ENCODE measurements at regions not wholly inside any gene's neighbourhood (a gene's known extent, or its start where the extent isn't known, plus 50 kb on each side); places are given as distances from the start of the nearest gene placed in this dataset.

DNA sequence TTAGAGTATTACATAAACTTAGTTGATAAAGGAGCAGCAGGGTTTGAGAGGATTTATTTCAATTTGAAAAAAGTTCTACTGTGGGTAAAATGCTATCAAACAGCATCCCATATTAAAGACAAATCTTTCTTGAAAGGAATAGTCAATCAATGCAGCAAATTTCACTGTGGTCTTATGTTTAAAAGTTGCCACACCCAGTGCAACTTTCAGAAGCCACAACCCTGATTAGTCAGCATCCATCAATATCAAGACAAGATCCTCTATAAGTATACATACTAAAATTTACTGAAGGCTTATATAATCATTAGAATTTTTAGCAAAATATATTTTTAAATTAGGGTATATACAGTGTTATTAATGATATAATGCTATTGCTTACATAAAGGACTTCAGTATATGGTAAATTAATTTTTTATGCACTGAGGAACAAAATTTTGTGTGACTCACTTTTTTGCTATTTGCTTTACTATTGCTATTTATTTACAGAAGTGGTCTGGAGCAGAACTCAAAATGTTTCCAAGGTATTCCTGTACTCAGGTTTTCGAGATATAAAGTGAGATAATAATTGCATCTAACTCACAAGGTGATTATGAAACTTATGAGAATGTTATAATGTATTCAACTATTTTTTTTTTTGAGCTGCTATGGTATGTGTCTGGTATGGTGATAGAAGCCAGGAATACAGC lies 1127.6 kb downstream of the ADGRL3 start:
- no peak overlapping the region for H3K27ac ChIP-seq (ENCODE audit: low read depth)
- H3K4me3 ChIP-seq (ENCODE audit: low read depth, low read length), result no peak overlapping the region
- no peak for DNase-seq (ENCODE audit: extremely low spot score)
- no peaks in the 10 kb centered on the region for H3K36me3 ChIP-seq (ENCODE audit: insufficient read depth)
- H3K4me1 ChIP-seq (ENCODE audit: insufficient read depth), result no peaks in the 10 kb centered on the region
- WGBS, result 65% methylated on average over 1 of the region's 1 CpG

- 87% methylated on average over 1 of the region's 1 CpG for WGBS
- DNase-seq (ENCODE audit: extremely low spot score), result no peak
- H3K36me3 ChIP-seq (ENCODE audit: insufficient read depth), result no peaks in the 10 kb centered on the region
- H3K4me3 ChIP-seq (ENCODE audit: low read depth, low read length), result no peak overlapping the region
- H3K27ac ChIP-seq (ENCODE audit: low read depth), result no peak overlapping the region
- no peaks in the 10 kb centered on the region for H3K4me1 ChIP-seq (ENCODE audit: insufficient read depth)
These were observed 1124.1 kb downstream of the ADGRL3 start for GRCh38 chr4:62324215-62324614.

DNA sequence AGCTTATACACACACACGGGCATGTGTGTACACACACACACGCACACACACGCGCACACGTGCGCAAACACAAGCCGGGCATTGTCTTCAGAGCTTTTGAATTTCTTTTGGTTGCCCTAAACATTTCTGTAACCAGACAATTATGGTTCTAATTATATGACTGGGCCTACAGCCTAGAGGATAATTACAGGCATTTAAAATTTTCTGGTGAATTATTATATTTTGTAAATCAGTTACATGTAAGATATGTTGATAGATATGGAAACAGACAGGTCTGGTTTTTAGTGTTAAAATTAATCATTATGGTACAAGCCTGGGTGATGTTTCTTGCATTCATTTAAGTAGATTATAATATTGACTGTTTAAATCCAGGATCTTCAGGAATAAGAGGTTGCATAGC lies 1120.5 kb downstream of the ADGRL3 start:
- Histone ChIP-seq H3K27ac (ENCODE audit: low read depth) (no peak overlapping the region), H3K4me1 (ENCODE audit: insufficient read depth) (no peaks in the 10 kb centered on the region), H3K4me3 (ENCODE audit: low read depth, low read length) (no peak overlapping the region), H3K36me3 (ENCODE audit: insufficient read depth) (no peaks in the 10 kb centered on the region)
- 92% methylated on average over 7 of the region's 7 CpGs for WGBS
- no peak for DNase-seq (ENCODE audit: extremely low spot score)

DNA sequence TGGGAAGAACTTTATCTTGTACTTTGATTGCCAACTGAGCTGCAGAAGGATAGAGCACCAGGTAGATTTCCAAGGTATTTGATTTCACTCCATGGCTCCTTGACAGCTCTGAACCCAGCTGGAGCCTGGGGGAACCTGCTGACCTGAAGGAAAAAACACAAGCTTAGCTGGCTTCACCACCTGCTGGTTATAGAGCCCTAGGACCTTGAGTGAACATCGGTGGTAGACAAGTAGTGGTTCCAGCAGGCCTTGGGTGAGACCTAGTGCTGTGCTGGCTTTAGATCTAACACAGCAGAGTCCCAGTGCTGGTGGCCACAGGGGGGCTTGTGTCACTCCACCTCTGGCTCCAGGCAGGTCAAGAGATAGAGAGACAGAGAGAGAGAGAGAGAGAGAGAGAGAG lies 1102.6 kb downstream of the ADGRL3 start:
- Histone ChIP-seq H3K4me1 (ENCODE audit: insufficient read depth) (no peaks in the 10 kb centered on the region), H3K27ac (ENCODE audit: low read depth) (no peak overlapping the region), H3K4me3 (ENCODE audit: low read depth, low read length) (no peak overlapping the region), H3K36me3 (ENCODE audit: insufficient read depth) (no peaks in the 10 kb centered on the region)
- DNase-seq (ENCODE audit: extremely low spot score), result no peak
- WGBS, result 98% methylated on average over 1 of the region's 1 CpG

- H3K36me3 ChIP-seq (ENCODE audit: insufficient read depth), result no peaks in the 10 kb centered on the region
- H3K4me1 ChIP-seq (ENCODE audit: insufficient read depth), result no peaks in the 10 kb centered on the region
- H3K27ac ChIP-seq (ENCODE audit: low read depth), result no peak overlapping the region
- 70% methylated on average over 3 of the region's 3 CpGs for WGBS
- no peak for DNase-seq (ENCODE audit: extremely low spot score)
- no peak overlapping the region for H3K4me3 ChIP-seq (ENCODE audit: low read depth, low read length)
These were observed 1101.4 kb downstream of the ADGRL3 start for GRCh38 chr4:62301500-62301899.

- Histone ChIP-seq H3K4me3 (ENCODE audit: low read depth, low read length) (no peak overlapping the region), H3K4me1 (ENCODE audit: insufficient read depth) (no peaks in the 10 kb centered on the region), H3K27ac (ENCODE audit: low read depth) (no peak overlapping the region), H3K36me3 (ENCODE audit: insufficient read depth) (no peaks in the 10 kb centered on the region)
- 94% methylated on average over 2 of the region's 2 CpGs for WGBS
- no peak for DNase-seq (ENCODE audit: extremely low spot score)
These were observed 1093.4 kb downstream of the ADGRL3 start for GRCh38 chr4:62293551-62293950.

DNA sequence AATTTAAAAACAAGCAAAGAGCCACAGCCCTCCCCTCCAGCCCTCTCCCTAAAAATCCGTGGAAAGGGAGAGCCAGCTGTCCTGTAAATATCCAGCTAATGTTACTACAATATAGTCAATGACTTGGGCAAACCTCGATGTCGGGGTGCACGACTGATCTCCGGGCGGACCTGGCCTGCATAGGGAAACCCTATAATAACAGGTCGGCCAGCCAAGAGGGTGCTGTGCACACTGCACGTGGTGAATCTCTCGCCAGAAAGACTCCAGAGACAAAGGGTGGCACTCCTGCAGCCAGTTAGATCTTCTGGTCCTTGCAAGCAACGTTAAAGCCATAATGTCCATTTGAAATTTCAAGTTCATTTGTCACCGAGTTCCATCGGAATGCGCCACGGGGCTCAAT lies 1092.8 kb downstream of the ADGRL3 start:
- H3K27ac ChIP-seq (ENCODE audit: low read depth), result no peak overlapping the region
- no peaks in the 10 kb centered on the region for H3K4me1 ChIP-seq (ENCODE audit: insufficient read depth)
- H3K4me3 ChIP-seq (ENCODE audit: low read depth, low read length), result no peak overlapping the region
- WGBS, result 91% methylated on average over 14 of the region's 14 CpGs
- no peak for DNase-seq (ENCODE audit: extremely low spot score)
- H3K36me3 ChIP-seq (ENCODE audit: insufficient read depth), result no peaks in the 10 kb centered on the region

DNA sequence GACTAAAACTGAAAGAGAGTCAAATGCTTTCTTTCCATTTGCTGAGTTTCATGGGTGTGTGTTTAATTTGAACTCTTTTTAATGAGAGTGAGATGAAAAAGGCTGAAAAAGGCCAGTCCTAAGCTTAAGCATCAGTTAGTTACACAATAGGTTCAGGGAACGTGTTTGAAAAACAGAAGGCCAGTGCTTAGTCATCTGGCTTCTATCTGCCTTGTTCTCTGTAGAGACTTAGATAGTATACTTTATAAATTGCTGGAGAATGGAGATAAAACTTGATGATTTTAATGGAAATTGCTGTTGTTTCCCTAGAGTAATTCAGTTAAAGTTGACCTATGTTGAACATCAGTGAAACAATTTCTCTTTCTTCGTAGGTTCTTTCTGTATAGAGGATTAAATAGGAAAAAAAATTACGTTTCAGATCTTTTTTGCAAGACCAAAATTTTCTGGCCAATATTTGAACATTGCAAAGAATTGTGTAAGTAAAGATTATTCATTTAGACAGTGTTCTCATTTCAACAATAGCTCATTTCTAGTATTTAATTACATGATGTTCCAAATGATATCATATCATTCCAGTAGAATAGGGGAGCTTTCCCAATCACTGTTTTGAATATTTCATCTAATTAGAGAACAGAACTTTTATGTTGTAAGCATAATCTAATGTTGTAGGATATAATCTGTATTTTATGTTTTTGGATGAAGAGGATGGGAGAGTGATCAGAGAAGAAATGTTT lies 1088.8 kb downstream of the ADGRL3 start:
- Histone ChIP-seq H3K27ac (ENCODE audit: low read depth) (no peak overlapping the region), H3K36me3 (ENCODE audit: insufficient read depth) (no peaks in the 10 kb centered on the region), H3K4me3 (ENCODE audit: low read depth, low read length) (no peak overlapping the region), H3K4me1 (ENCODE audit: insufficient read depth) (no peaks in the 10 kb centered on the region)
- WGBS, result 44% methylated on average over 3 of the region's 3 CpGs
- DNase-seq (ENCODE audit: extremely low spot score), result peak; percentile 0

- H3K4me1 ChIP-seq (ENCODE audit: insufficient read depth), result no peaks in the 10 kb centered on the region
- no peak for DNase-seq (ENCODE audit: extremely low spot score)
- no peak overlapping the region for H3K27ac ChIP-seq (ENCODE audit: low read depth)
- WGBS, result 73% methylated on average over 2 of the region's 2 CpGs
- H3K4me3 ChIP-seq (ENCODE audit: low read depth, low read length), result no peak overlapping the region
- H3K36me3 ChIP-seq (ENCODE audit: insufficient read depth), result no peaks in the 10 kb centered on the region
These were observed 1084.9 kb downstream of the ADGRL3 start for GRCh38 chr4:62285026-62285425.

- Histone ChIP-seq H3K27ac (ENCODE audit: low read depth) (no peak overlapping the region), H3K36me3 (ENCODE audit: insufficient read depth) (no peaks in the 10 kb centered on the region), H3K4me1 (ENCODE audit: insufficient read depth) (no peaks in the 10 kb centered on the region), H3K4me3 (ENCODE audit: low read depth, low read length) (no peak overlapping the region)
- DNase-seq (ENCODE audit: extremely low spot score), result no peak
These were observed 1079.6 kb downstream of the ADGRL3 start for GRCh38 chr4:62279689-62280088.

GRCh38 chr4:62275470-62275869 lies 1075.3 kb downstream of the ADGRL3 start:
- H3K27ac ChIP-seq (ENCODE audit: low read depth), result no peak overlapping the region

GRCh38 chr4:62274782-62275181 lies 1074.7 kb downstream of the ADGRL3 start:
- Histone ChIP-seq H3K27ac (ENCODE audit: low read depth) (no peak overlapping the region), H3K4me3 (ENCODE audit: low read depth, low read length) (no peak overlapping the region), H3K36me3 (ENCODE audit: insufficient read depth) (no peaks in the 10 kb centered on the region), H3K4me1 (ENCODE audit: insufficient read depth) (no peaks in the 10 kb centered on the region)
- DNase-seq (ENCODE audit: extremely low spot score), result no peak
- WGBS, result 92% methylated on average over 1 of the region's 1 CpG

More at GRCh38 chr4:62275470-62275869, 1075.3 kb downstream of the ADGRL3 start:
- H3K4me3 ChIP-seq (ENCODE audit: low read depth, low read length), result no peak overlapping the region
- H3K36me3 ChIP-seq (ENCODE audit: insufficient read depth), result no peaks in the 10 kb centered on the region
- no peak for DNase-seq (ENCODE audit: extremely low spot score)
- H3K4me1 ChIP-seq (ENCODE audit: insufficient read depth), result no peaks in the 10 kb centered on the region

GRCh38 chr4:62271107-62271506 lies 1071.0 kb downstream of the ADGRL3 start:
- no peak for DNase-seq (ENCODE audit: extremely low spot score)
- H3K27ac ChIP-seq (ENCODE audit: low read depth), result no peak overlapping the region
- H3K4me3 ChIP-seq (ENCODE audit: low read depth, low read length), result no peak overlapping the region
- WGBS, result 93% methylated on average over 4 of the region's 4 CpGs
- H3K4me1 ChIP-seq (ENCODE audit: insufficient read depth), result no peaks in the 10 kb centered on the region
- H3K36me3 ChIP-seq (ENCODE audit: insufficient read depth), result no peaks in the 10 kb centered on the region

DNA sequence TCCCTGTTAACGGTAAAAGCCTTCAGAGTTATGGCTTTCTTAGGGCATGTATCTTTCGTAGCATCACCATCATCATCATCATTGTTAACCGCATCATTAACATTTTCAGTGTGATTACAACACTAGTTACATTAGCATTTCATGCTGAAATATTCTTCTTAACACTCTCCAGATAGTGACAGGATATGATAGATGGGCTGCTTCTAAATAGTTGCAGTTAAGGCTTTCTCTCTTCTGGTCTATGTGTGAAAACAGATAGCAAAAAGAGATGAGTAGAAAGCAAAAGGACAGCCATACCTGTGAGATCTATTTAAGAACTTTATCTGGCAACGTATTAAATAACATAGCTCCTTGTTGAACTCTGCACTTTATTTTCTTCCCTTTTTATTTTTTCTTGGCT lies 1069.8 kb downstream of the ADGRL3 start:
- H3K4me3 ChIP-seq (ENCODE audit: low read depth, low read length), result no peak overlapping the region
- 89% methylated on average over 4 of the region's 4 CpGs for WGBS

More for the DNA sequence above, 1069.8 kb downstream of the ADGRL3 start:
- no peak for DNase-seq (ENCODE audit: extremely low spot score)
- no peaks in the 10 kb centered on the region for H3K4me1 ChIP-seq (ENCODE audit: insufficient read depth)
- no peaks in the 10 kb centered on the region for H3K36me3 ChIP-seq (ENCODE audit: insufficient read depth)
- H3K27ac ChIP-seq (ENCODE audit: low read depth), result no peak overlapping the region

Data from urinary bladder (tissue), 3 donors.